GM23338 (cell line): ENCODE measurements at regions not wholly inside any gene's neighbourhood (a gene's known extent, or its start where the extent isn't known, plus 50 kb on each side); places are given as distances from the start of the nearest gene placed in this dataset.

Experiments used
- ATAC-seq: fragments of 200-7000 bp; cut with Tn5 transposase; 3 replicates; pipeline ENCODE4 v1.9.1; 2020
- DNase-seq: peaks from one replicate; pipeline ENCODE4 v3.0.0-alpha.2; 2015; ENCODE audit warnings: low spot score
- H2AFZ ChIP-seq: fragments of 200-600 bp; sonication (generic); 2 replicates; pipeline ENCODE4 v1.8.0; 2016; ENCODE audit warnings: antibody characterized with exemption, mild to moderate bottlenecking, moderate library complexity
- H3F3A ChIP-seq: fragments of 200-600 bp; sonication (generic); replicated peaks from 2 replicates; pipeline ENCODE4 v1.8.0; 2017; ENCODE audit warnings: antibody characterized with exemption, mixed run types, low read depth
- H3K27ac ChIP-seq: fragments of 200-600 bp; sonication (generic); 2 replicates; pipeline ENCODE4 v1.6.1; 2016; ENCODE audit warnings: low read depth
- H3K27me3 ChIP-seq: fragments of 200-600 bp; sonication (generic); 2 replicates; pipeline ENCODE4 v1.8.0; 2016; ENCODE audit warnings: mild to moderate bottlenecking, mixed run types, moderate library complexity; ENCODE audit not compliant: insufficient read depth
- H3K36me3 ChIP-seq: fragments of 200-600 bp; sonication (generic); 2 replicates; pipeline ENCODE4 v1.8.0; 2016; ENCODE audit warnings: mild to moderate bottlenecking; ENCODE audit not compliant: insufficient read depth
- H3K4me1 ChIP-seq: fragments of 200-600 bp; sonication (generic); 2 replicates; pipeline ENCODE4 v1.8.0; 2016; ENCODE audit warnings: mild to moderate bottlenecking, moderate library complexity; ENCODE audit not compliant: insufficient read depth
- H3K4me2 ChIP-seq: fragments of 200-600 bp; sonication (generic); 2 replicates; pipeline ENCODE4 v1.7.1; 2017; ENCODE audit warnings: mixed run types
- H3K4me3 ChIP-seq: fragments of 200-600 bp; sonication (generic); 2 replicates; pipeline ENCODE4 v1.6.1; 2016; ENCODE audit warnings: mixed run types
- H3K79me2 ChIP-seq: fragments of 200-600 bp; sonication (generic); replicated peaks from 2 replicates; pipeline ENCODE4 v1.8.0; 2017; ENCODE audit warnings: mild to moderate bottlenecking; ENCODE audit not compliant: insufficient read depth
- H3K9me2 ChIP-seq: fragments of 200-600 bp; sonication (generic); 2 replicates; pipeline ENCODE4 v1.8.0; 2017; ENCODE audit not compliant: insufficient read depth
- H4K20me1 ChIP-seq: fragments of 200-600 bp; sonication (generic); replicated peaks from 2 replicates; pipeline ENCODE4 v1.8.0; 2017; ENCODE audit warnings: mild to moderate bottlenecking; ENCODE audit not compliant: insufficient read depth
- H3K27ac Mint-ChIP-seq: 2 replicates; pipeline ENCODE4 v1.8.0; 2020; ENCODE audit warnings: inconsistent platforms, mild to moderate bottlenecking, moderate library complexity, mixed read lengths
- H3K27me3 Mint-ChIP-seq: 3 replicates; pipeline ENCODE4 v1.8.0; 2022; ENCODE audit warnings: low read depth, mild to moderate bottlenecking, moderate library complexity, mixed read lengths, inconsistent platforms; ENCODE audit not compliant: insufficient read depth, poor library complexity
- H3K36me3 Mint-ChIP-seq: 3 replicates; pipeline ENCODE4 v1.8.0; 2021; ENCODE audit warnings: low read depth, mild to moderate bottlenecking, inconsistent platforms, moderate library complexity, mixed read lengths
- H3K4me1 Mint-ChIP-seq: 3 replicates; pipeline ENCODE4 v1.8.0; 2020; ENCODE audit warnings: mild to moderate bottlenecking, inconsistent platforms, mixed read lengths
- H3K4me3 Mint-ChIP-seq: 3 replicates; pipeline ENCODE4 v1.8.0; 2021; ENCODE audit warnings: moderate library complexity, mild to moderate bottlenecking, inconsistent platforms, mixed read lengths
- H3K9me3 Mint-ChIP-seq: 3 replicates; pipeline ENCODE4 v1.8.0; 2020; ENCODE audit warnings: moderate library complexity, mild to moderate bottlenecking, inconsistent platforms, mixed read lengths
- CREB1 ChIP-seq: fragments of 250-450 bp; sonication (Bioruptor Pico); IDR thresholded peaks from 2 replicates; pipeline ENCODE4 v1.5.0; 2020; ENCODE audit warnings: low read depth, mild to moderate bottlenecking, moderate library complexity
- CTCF ChIP-seq, 2 experiments: fragments of 200-600 bp in 1 of 2; sonication (generic) in 1 of 2; conservative IDR thresholded peaks; 2 replicates each; pipeline versions ENCODE4 v1.5.1 to v1.6.1; 2016 to 2017; ENCODE audit warnings: antibody characterized with exemption in 2 of 2, low read depth in 2 of 2, mild to moderate bottlenecking in 2 of 2, moderate library complexity in 1 of 2
- ETS1 ChIP-seq: IDR thresholded peaks from 2 replicates; pipeline ENCODE4 v1.6.1; 2016; ENCODE audit warnings: antibody characterized with exemption
- EZH2 ChIP-seq: fragments of 200-600 bp; sonication (generic); IDR thresholded peaks from one replicate; pipeline ENCODE4 v1.8.0; 2017; ENCODE audit warnings: antibody characterized with exemption, mild to moderate bottlenecking, low read depth; ENCODE audit not compliant: unreplicated experiment
- EZH2phosphoT487 ChIP-seq: fragments of 200-600 bp; sonication (generic); IDR thresholded peaks from one replicate; pipeline ENCODE4 v1.8.1; 2018; ENCODE audit warnings: antibody characterized with exemption; ENCODE audit not compliant: unreplicated experiment
- JUNB ChIP-seq: IDR thresholded peaks from one replicate; pipeline ENCODE4 v1.6.1; 2016; ENCODE audit warnings: antibody characterized with exemption; ENCODE audit not compliant: unreplicated experiment
- NANOG ChIP-seq: IDR thresholded peaks from 2 replicates; pipeline ENCODE4 v1.6.1; 2016; ENCODE audit warnings: antibody characterized with exemption, borderline replicate concordance
- POLR2AphosphoS5 ChIP-seq: IDR thresholded peaks from 2 replicates; pipeline ENCODE4 v1.6.1; 2016; ENCODE audit warnings: antibody characterized with exemption, low read depth
- REST ChIP-seq: IDR thresholded peaks from one replicate; pipeline ENCODE4 v1.6.1; 2018; ENCODE audit warnings: antibody characterized with exemption; ENCODE audit not compliant: unreplicated experiment
- STAT1 ChIP-seq: IDR thresholded peaks from one replicate; pipeline ENCODE4 v1.6.1; 2016; ENCODE audit warnings: antibody characterized with exemption; ENCODE audit not compliant: unreplicated experiment
- ZNF114 ChIP-seq: fragments of 250-450 bp; sonication (Bioruptor Pico); IDR thresholded peaks from 2 replicates; pipeline ENCODE4 v1.5.0; 2020; ENCODE audit warnings: mild to moderate bottlenecking, moderate library complexity
- ZNF331 ChIP-seq: fragments of 250-450 bp; sonication (Bioruptor Pico); IDR thresholded peaks from 2 replicates; pipeline ENCODE4 v1.5.0; 2020; ENCODE audit warnings: low read depth, mild to moderate bottlenecking, moderate library complexity

- H3K27me3 Mint-ChIP-seq: no peaks in the 10 kb centered on the region
- Histone ChIP-seq H3K4me1 (no peaks in the 10 kb centered on the region), H3K4me2 (no peak overlapping the region), H3K4me3 (no peak overlapping the region), H3F3A (no peaks in the 10 kb centered on the region), H3K27me3 (no peaks in the 10 kb centered on the region), H3K9me2 (no peaks in the 10 kb centered on the region), H3K79me2 (no peaks in the 10 kb centered on the region), H4K20me1 (no peaks in the 10 kb centered on the region), H2AFZ (no peak overlapping the region), H3K36me3 (no peaks in the 10 kb centered on the region), H3K27ac (no peak overlapping the region)
- no peak overlapping the region for H3K4me3 Mint-ChIP-seq
- H3K4me1 Mint-ChIP-seq: no peaks in the 10 kb centered on the region; the same call in 2 of the 3 replicates
- TF ChIP-seq ETS1 (no peak), NANOG (no peak), EZH2 (no peak), JUNB (no peak), ZNF331 (CRISPR knock-in tag) (no peak), REST (no peak), CTCF (conservative IDR thresholded peaks at IDR 0.05; ENCODE audit: low read depth in 2 of 2) (no peak), STAT1 (no peak), CREB1 (CRISPR knock-in tag) (no peak), POLR2AphosphoS5 (no peak), EZH2phosphoT487 (no peak), ZNF114 (no peak)
- ATAC-seq (no peak), DNase-seq (no peak)
- H3K9me3 Mint-ChIP-seq: peaks cover 10% of the 10 kb centered on the region; the same call in 2 of the 3 replicates
- peaks cover 2% of the 10 kb centered on the region; the same call in 2 of the 3 replicates for H3K36me3 Mint-ChIP-seq
- H3K27ac Mint-ChIP-seq: no peak overlapping the region
Observed at GRCh38 chr9:80467632-80468031, 895.9 kb downstream of the TLE4 start.
